ENCODE measurements at regions not wholly inside any gene's neighbourhood (a gene's known extent, or its start where the extent isn't known, plus 50 kb on each side); places are given as distances from the start of the nearest gene placed in this dataset.

GRCh38 chr7:12943781-12944180 is 256.3 kb downstream of the ARL4A start:
- no peak for DNase-seq (ENCODE audit: low read depth, low spot score)
- ChIA-PET RAD21 (ENCODE audit: low non-redundant PET in 1 of 2, low total read pairs in 2 of 2, uncharacterized antibody in 2 of 2, unreplicated experiment in 2 of 2) (no interaction called here), CTCF (interaction anchor here (1.5 kb wide), 1 partner anchor 257 kb away, joined by 5 read pairs; the partner anchor contains the start of gene ARL4A), POLR2A (no interaction called here)
- Histone ChIP-seq H3K36me3 (ENCODE audit: control insufficient read depth in 1 of 2, insufficient read depth in 2 of 2, low read length in 2 of 2) (no peaks in the 10 kb centered on the region), H3K4me1 (ENCODE audit: control insufficient read depth in 1 of 2, insufficient read depth in 2 of 2, low read length in 2 of 2) (peaks cover 0 to 5% of the 10 kb centered on the region in 2 experiments; a peak in 1 of 4 replicates), H3K27ac (ENCODE audit: low read depth, low read length) (no peak overlapping the region), H3K27me3 (ENCODE audit: insufficient read depth, low read length) (no peaks in the 10 kb centered on the region), H3K4me3 (replicated peaks in 1 of 2; ENCODE audit: low read depth in 1 of 2, low read length in 2 of 2) (no peak overlapping the region), H3K79me2 (ENCODE audit: insufficient read depth, low read length) (no peaks in the 10 kb centered on the region), H3K9ac (ENCODE audit: low read length) (no peak overlapping the region), H3K9me3 (ENCODE audit: control insufficient read depth in 1 of 2, insufficient read depth in 1 of 2, low read depth in 1 of 2, low read length in 2 of 2) (peaks cover 0 to 2% of the 10 kb centered on the region in 2 experiments; a peak in 1 of 4 replicates), H4K20me1 (ENCODE audit: insufficient read depth) (no peaks in the 10 kb centered on the region), H2AFZ (ENCODE audit: low read depth, low read length, poor library complexity, severe bottlenecking) (peak overlapping the region; percentile 3), H3K9me2 (ENCODE audit: insufficient read depth) (no peaks in the 10 kb centered on the region), H3K4me2 (ENCODE audit: low read length) (no peak overlapping the region)
- intact Hi-C loops (cut with micrococcal nuclease), result no loop called here
- ATAC-seq, result no peak
- BruUV-seq (replicated peaks), result no TSS peak
- no peak for TF ChIP-seq SIN3A (IDR thresholded peaks at IDR 0.05; ENCODE audit: low read depth)
- TF ChIP-seq JUND (IDR thresholded peaks at IDR 0.05), result no peak
- TF ChIP-seq CTCF (IDR thresholded peaks at IDR 0.05 in 2 of 3, conservative IDR thresholded peaks at IDR 0.05 in 1 of 3; ENCODE audit: borderline replicate concordance in 1 of 3, insufficient read depth in 1 of 3, low read depth in 2 of 3, low read length in 2 of 3), result no peak
- no peak for TF ChIP-seq FOSL1 (IDR thresholded peaks at IDR 0.05; ENCODE audit: low read depth)
- TF ChIP-seq YY1 (IDR thresholded peaks at IDR 0.05; ENCODE audit: extremely low read depth, insufficient replicate concordance, low read depth, low read length), result no peak
- no peak for TF ChIP-seq POLR2AphosphoS5 (IDR thresholded peaks at IDR 0.05; ENCODE audit: low read depth, low read length)
- no peak for TF ChIP-seq EZH2phosphoT487 (IDR thresholded peaks at IDR 0.05; ENCODE audit: borderline replicate concordance)
- no peak for TF ChIP-seq ELF1 (IDR thresholded peaks at IDR 0.05; ENCODE audit: borderline replicate concordance, low read depth)
- TF ChIP-seq ATF3 (IDR thresholded peaks at IDR 0.05), result no peak
- TF ChIP-seq SRF (IDR thresholded peaks at IDR 0.05; ENCODE audit: low read depth), result no peak

All from HCT116 (cell line).